GM12878 (cell line): ENCODE measurements at regions not wholly inside any gene's neighbourhood (a gene's known extent, or its start where the extent isn't known, plus 50 kb on each side); places are given as distances from the start of the nearest gene placed in this dataset.

ENCODE experiments used
- ATAC-seq: fragments of 200-7000 bp; cut with Tn5 transposase; 3 replicates; pipeline ENCODE4 v1.9.1; 2020; ENCODE audit warnings: mild to moderate bottlenecking, moderate library complexity
- BruUV-seq: library from RNA; stranded (reverse); fragments of 400-500 nt; replicated peaks from 2 replicates; lab custom pipeline; 2021; lab: Mats Ljungman, UMichigan
- CTCF ChIA-PET: fragments of 300-600 bp; sonication (Branson Sonifier 250); formaldehyde crosslinking; extraction: SDS; loops from one replicate; lab custom pipeline; 2021; ENCODE audit warnings: inconsistent platforms; lab: Yijun Ruan, JAX
- POLR2A ChIA-PET: fragments of 350-600 bp; formaldehyde crosslinking; extraction: SDS; loops from one replicate; lab custom pipeline; 2021; ENCODE audit warnings: inconsistent platforms; lab: Charles Lee
- RAD21 ChIA-PET: fragments of 300-600 bp; sonication (Branson Sonifier 250); formaldehyde crosslinking; loops from one replicate; lab custom pipeline; 2023; ENCODE audit warnings: antibody characterized with exemption; ENCODE audit not compliant: unreplicated experiment; lab: Charles Lee
- SMC1A ChIA-PET: fragments of 300-600 bp; sonication (Branson Sonifier 250); formaldehyde crosslinking; loops from one replicate; lab custom pipeline; 2023; ENCODE audit not compliant: unreplicated experiment, uncharacterized antibody; lab: Charles Lee
- DNase-seq: peaks from one replicate; pipeline ENCODE4 v3.0.0-alpha.2; 2011; ENCODE audit warnings: low read depth, low spot score
- FAIRE-seq: peaks from 3 replicates; lab custom pipeline; 2011; peaks lifted over from hg19 to GRCh38; lab: Jason Lieb, UNC
- H2AFZ ChIP-seq: 2 replicates; pipeline ENCODE4 v1.6.0; 2011; ENCODE audit warnings: low read depth, low read length, control low read depth; ENCODE audit not compliant: control insufficient read depth
- H3K27ac ChIP-seq: 2 replicates; pipeline ENCODE4 v1.5.1; 2011; ENCODE audit warnings: control low read depth; ENCODE audit not compliant: control insufficient read depth, insufficient read depth
- H3K27me3 ChIP-seq, 2 experiments: replicated peaks in 1 of 2; 2 replicates each; pipeline versions ENCODE4 v1.6.0 to v1.6.1; 2011; ENCODE audit warnings: low read length in 1 of 2; ENCODE audit not compliant: control insufficient read depth in 2 of 2, insufficient read depth in 2 of 2
- H3K36me3 ChIP-seq, 2 experiments: 2 replicates each; pipeline ENCODE4 v1.5.1; 2011; ENCODE audit warnings: low read length in 1 of 2; ENCODE audit not compliant: control insufficient read depth in 2 of 2, insufficient read depth in 2 of 2
- H3K4me1 ChIP-seq: 2 replicates; pipeline ENCODE4 v1.6.1; 2011; ENCODE audit warnings: mild to moderate bottlenecking, low read length, moderate library complexity, mixed read lengths; ENCODE audit not compliant: control insufficient read depth, insufficient read depth
- H3K4me2 ChIP-seq: 2 replicates; pipeline ENCODE4 v1.6.0; 2011; ENCODE audit warnings: control low read depth; ENCODE audit not compliant: control insufficient read depth, insufficient read depth
- H3K4me3 ChIP-seq: fragments of 200-600 bp; sonication (generic); 2 replicates; pipeline ENCODE4 v1.5.1; 2016
- H3K79me2 ChIP-seq: 2 replicates; pipeline ENCODE4 v1.6.0; 2011; ENCODE audit warnings: low read length; ENCODE audit not compliant: control insufficient read depth, insufficient read depth
- H3K9ac ChIP-seq: 2 replicates; pipeline ENCODE4 v1.8.0; 2011; ENCODE audit warnings: low read length, control low read depth, mixed read lengths; ENCODE audit not compliant: control insufficient read depth, insufficient read depth
- H3K9me3 ChIP-seq: replicated peaks from 3 replicates; pipeline ENCODE4 v1.5.1; 2011; ENCODE audit warnings: mild to moderate bottlenecking, low read length; ENCODE audit not compliant: control insufficient read depth, insufficient read depth
- H4K20me1 ChIP-seq: 2 replicates; pipeline ENCODE4 v1.6.0; 2011; ENCODE audit not compliant: control insufficient read depth, insufficient read depth
- CHD2 ChIP-seq: IDR thresholded peaks from 2 replicates; pipeline ENCODE4 v1.6.1; 2011; ENCODE audit warnings: low read depth, low read length, improper control_type of control experiment, borderline replicate concordance
- EED ChIP-seq: sonication (generic); IDR thresholded peaks from 2 replicates; pipeline ENCODE4 v1.6.1; 2016; ENCODE audit warnings: antibody characterized with exemption, low read depth
- GATAD2B ChIP-seq: fragments of 450-650 bp; conservative IDR thresholded peaks from 2 replicates; pipeline ENCODE4 v1.6.1; 2017; ENCODE audit warnings: low read depth, mild to moderate bottlenecking, moderate library complexity
- PML ChIP-seq: IDR thresholded peaks from 2 replicates; pipeline ENCODE4 v1.6.1; 2012; ENCODE audit warnings: low read length, inconsistent platforms
- POLR2AphosphoS2 ChIP-seq: IDR thresholded peaks from 2 replicates; pipeline ENCODE4 v1.6.1; 2011; ENCODE audit warnings: low read depth, mild to moderate bottlenecking, low read length, improper control_type of control experiment, moderate library complexity
- SUPT20H ChIP-seq: IDR thresholded peaks from 2 replicates; pipeline ENCODE4 v1.6.1; 2011; ENCODE audit warnings: low read depth, mild to moderate bottlenecking, low read length, moderate library complexity, borderline replicate concordance; ENCODE audit not compliant: control insufficient read depth
- WGBS: methylation state at CpG from one replicate; pipeline ENCODE4 v1.1.6; 2016; ENCODE audit warnings: low lambda C conversion rate; ENCODE audit not compliant: insufficient replicate concordance, insufficient coverage; ENCODE audit errors: missing lambda C conversion rate; 5-methylcytosine and 5-hydroxymethylcytosine counted together
- in situ Hi-C: fragments of 300-500 bp; cut with MboI; formaldehyde crosslinking; loops from 9 replicates; pipeline ENCODE4 v1.14.3; 2018; ENCODE audit warnings: mixed read lengths
- intact Hi-C: fragments of 100-400 bp; cut with micrococcal nuclease; formaldehyde crosslinking; loops from one replicate; pipeline ENCODE4 v1.14.2; 2022; ENCODE audit not compliant: unreplicated experiment
- TF ChIP-seq, protein P1 (sequence below): fragments of 450-650 bp; IDR thresholded peaks from 2 replicates; pipeline ENCODE4 v1.6.1; 2018; ENCODE audit warnings: mild to moderate bottlenecking, low read depth, moderate library complexity; ENCODE audit not compliant: partially characterized antibody
- TF ChIP-seq, protein P2 (sequence below): fragments of 450-650 bp; IDR thresholded peaks from 2 replicates; pipeline ENCODE4 v1.6.1; 2017; ENCODE audit warnings: mild to moderate bottlenecking, moderate library complexity

DNA sequence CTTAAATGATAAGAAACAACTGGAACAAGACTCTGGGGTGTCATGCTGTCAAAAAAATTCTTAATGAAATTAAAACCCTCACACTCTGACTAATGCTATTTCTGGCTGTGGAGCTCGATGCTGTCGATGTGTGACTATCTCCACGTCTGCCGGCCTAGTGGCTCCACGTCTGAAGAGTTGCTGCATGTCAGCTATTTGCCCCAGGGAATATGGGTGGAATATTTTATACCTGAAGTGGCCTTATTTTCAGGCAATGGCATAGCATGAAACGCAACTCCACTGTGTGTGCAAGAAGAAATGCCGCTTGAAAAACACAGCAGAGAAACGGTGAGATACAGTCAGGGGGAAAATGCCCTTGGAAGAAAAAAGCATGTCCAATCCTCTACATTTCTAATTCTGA, 50.9 kb upstream of the MGMT start:
- 46% methylated on average over 8 of the region's 8 CpGs for WGBS
- no peak for ATAC-seq
- intact Hi-C loops: no loop called here

More for the DNA sequence above, 50.9 kb upstream of the MGMT start:
- Histone ChIP-seq H3K9ac (no peak overlapping the region), H3K27me3 (no peaks in the 10 kb centered on the region), H2AFZ (no peak overlapping the region), H3K4me3 (no peak overlapping the region), H3K4me2 (no peak overlapping the region), H3K4me1 (no peaks in the 10 kb centered on the region), H4K20me1 (no peaks in the 10 kb centered on the region), H3K36me3 (no peaks in the 10 kb centered on the region), H3K9me3 (no peaks in the 10 kb centered on the region), H3K27ac (no peak overlapping the region), H3K79me2 (no peaks in the 10 kb centered on the region)
- no TSS peak for BruUV-seq
- ChIA-PET SMC1A (interaction anchor here (0.6 kb wide), 1 partner anchor 381 kb away, joined by 3 read pairs; no protein-coding TSS in a partner anchor), RAD21 (no interaction called here), CTCF (no interaction called here), POLR2A (no interaction called here)
- no peak for FAIRE-seq
- DNase-seq: no peak
- in situ Hi-C loops: no loop called here
- TF ChIP-seq SUPT20H (no peak), POLR2AphosphoS2 (no peak), CHD2 (no peak), GATAD2B (no peak), PML (no peak), EED (no peak)
- TF ChIP-seq, protein P1, sequence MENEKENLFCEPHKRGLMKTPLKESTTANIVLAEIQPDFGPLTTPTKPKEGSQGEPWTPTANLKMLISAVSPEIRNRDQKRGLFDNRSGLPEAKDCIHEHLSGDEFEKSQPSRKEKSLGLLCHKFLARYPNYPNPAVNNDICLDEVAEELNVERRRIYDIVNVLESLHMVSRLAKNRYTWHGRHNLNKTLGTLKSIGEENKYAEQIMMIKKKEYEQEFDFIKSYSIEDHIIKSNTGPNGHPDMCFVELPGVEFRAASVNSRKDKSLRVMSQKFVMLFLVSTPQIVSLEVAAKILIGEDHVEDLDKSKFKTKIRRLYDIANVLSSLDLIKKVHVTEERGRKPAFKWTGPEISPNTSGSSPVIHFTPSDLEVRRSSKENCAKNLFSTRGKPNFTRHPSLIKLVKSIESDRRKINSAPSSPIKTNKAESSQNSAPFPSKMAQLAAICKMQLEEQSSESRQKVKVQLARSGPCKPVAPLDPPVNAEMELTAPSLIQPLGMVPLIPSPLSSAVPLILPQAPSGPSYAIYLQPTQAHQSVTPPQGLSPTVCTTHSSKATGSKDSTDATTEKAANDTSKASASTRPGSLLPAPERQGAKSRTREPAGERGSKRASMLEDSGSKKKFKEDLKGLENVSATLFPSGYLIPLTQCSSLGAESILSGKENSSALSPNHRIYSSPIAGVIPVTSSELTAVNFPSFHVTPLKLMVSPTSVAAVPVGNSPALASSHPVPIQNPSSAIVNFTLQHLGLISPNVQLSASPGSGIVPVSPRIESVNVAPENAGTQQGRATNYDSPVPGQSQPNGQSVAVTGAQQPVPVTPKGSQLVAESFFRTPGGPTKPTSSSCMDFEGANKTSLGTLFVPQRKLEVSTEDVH: no peak
- TF ChIP-seq, protein P2, sequence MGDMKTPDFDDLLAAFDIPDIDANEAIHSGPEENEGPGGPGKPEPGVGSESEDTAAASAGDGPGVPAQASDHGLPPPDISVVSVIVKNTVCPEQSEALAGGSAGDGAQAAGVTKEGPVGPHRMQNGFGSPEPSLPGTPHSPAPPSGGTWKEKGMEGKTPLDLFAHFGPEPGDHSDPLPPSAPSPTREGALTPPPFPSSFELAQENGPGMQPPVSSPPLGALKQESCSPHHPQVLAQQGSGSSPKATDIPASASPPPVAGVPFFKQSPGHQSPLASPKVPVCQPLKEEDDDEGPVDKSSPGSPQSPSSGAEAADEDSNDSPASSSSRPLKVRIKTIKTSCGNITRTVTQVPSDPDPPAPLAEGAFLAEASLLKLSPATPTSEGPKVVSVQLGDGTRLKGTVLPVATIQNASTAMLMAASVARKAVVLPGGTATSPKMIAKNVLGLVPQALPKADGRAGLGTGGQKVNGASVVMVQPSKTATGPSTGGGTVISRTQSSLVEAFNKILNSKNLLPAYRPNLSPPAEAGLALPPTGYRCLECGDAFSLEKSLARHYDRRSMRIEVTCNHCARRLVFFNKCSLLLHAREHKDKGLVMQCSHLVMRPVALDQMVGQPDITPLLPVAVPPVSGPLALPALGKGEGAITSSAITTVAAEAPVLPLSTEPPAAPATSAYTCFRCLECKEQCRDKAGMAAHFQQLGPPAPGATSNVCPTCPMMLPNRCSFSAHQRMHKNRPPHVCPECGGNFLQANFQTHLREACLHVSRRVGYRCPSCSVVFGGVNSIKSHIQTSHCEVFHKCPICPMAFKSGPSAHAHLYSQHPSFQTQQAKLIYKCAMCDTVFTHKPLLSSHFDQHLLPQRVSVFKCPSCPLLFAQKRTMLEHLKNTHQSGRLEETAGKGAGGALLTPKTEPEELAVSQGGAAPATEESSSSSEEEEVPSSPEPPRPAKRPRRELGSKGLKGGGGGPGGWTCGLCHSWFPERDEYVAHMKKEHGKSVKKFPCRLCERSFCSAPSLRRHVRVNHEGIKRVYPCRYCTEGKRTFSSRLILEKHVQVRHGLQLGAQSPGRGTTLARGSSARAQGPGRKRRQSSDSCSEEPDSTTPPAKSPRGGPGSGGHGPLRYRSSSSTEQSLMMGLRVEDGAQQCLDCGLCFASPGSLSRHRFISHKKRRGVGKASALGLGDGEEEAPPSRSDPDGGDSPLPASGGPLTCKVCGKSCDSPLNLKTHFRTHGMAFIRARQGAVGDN: no peak
